ENCODE measurements at regions not wholly inside any gene's neighbourhood (a gene's known extent, or its start where the extent isn't known, plus 50 kb on each side); places are given as distances from the start of the nearest gene placed in this dataset.

- DNase-seq = no peak
Measured at GRCh38 chr6:170160031-170160627, 130.7 kb downstream of the DLL1 start.

DNA sequence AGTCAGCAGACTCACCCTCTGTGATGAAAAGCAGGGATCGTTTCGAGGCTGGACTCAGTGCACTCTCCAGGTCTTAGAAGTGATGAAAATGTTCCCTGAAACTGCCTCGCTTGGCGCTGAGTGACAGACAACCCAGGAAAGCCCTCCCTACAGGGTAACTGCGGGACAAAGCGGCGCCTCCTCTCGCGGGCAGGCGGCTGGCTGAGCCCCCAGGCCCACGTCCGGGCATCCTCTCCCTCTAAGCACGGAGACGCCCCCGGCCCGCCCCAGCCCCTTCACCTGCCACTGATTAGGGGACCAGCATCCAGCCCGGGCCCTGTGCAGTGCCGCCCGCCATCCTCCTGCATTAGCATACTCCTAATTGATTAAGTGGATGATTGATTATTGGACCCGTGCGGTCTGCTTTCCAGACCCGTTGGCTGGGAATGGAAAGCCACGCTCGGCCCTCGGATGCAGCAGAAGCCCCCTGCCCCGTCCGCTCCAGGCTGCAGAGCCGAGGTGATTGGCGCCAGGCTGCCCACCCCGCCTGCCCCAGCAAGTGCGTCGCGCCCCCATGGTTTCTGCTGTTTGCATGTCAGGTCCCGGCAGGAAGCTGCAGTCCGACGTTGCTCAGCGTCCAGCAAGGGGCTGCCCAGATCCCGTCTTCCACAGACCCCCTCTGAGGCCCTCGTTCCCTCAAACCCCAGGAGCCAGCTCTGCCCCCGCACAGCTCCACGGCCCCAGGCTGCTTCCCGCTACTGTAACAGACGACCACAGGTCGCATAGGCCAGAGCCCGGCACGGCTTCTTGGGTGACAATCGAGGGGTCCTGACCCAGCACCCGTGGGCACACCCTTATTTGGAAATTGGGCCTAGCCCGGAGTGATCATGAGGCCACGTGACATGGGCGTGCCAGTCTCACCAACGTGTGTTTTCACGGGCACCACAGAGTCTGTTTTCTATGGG, 131.6 kb downstream of the DLL1 start:
- DNase-seq = no peak

DNA sequence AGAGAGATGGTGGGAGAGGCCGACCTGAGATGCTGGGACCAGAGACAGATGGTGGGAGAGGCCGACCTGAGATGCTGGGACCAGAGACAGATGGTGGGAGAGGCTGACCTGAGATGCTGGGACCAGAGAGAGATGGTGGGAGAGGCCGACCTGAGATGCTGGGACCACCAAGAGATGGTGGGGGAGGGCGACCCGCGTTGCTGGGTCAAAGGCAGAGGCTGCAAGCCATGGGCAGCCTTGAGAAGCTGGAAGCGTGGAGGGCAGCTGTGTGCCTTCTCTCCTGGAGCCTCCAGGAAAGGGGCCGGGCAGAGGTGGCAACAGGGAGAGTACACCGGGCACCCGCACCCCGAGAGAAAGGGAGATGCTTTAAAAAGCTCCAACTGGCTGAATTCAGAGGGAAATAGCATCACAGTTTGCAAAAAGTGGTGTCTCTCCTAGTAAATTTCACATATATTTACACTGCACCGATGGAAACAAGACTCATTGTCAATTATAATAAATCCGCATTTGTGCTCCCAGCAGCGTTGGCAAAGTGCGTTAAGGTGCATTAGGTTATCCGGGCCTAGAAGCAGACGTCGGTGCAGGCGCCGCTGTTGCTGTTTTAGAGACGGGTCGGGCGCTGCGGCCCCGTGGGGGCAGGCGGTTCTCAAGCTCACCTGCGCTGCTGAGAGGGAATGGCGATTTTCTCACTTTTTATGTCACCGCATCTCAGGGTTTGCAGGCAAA, 132.4 kb downstream of the DLL1 start:
- no peak for DNase-seq

- no peak for DNase-seq
Measured at GRCh38 chr6:170157567-170158218, 133.2 kb downstream of the DLL1 start.

- no peak for DNase-seq
Measured at GRCh38 chr6:170156448-170157375, 134.2 kb downstream of the DLL1 start.

DNA sequence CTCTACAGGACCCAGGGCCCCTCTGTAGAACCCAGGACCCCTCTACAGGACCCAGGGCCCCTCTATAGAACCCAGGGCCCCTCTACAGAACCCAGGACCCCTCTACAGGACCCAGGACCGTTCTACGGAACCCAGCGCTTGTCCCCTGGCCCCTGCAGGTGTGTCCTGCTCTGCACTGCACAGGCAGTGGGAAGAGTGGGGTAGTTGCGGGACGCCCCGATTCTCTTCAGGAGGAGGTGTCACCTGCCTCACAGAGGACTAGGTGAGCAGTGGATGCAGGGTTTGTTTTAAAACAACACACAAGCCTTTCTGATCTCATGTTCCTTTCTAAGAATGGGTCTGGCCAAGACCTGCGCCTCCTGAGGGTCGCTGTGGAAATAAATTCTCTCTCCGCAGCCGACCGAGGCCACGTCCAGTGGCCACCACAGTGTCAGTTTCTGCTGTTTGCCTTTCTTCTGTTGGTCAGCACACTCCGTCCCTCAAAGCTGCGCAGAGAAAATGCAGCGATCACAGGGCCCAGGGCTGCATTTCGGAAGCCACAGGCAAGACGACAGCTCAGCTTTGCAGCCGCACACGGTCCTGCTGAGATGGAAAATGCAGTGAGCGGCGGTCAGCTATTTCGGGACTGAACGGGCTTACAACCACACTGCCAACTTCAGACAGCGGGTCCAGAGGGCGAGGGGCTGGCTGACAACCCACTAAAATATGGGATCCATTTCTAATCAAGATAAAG, 135.2 kb downstream of the DLL1 start:
- no peak for DNase-seq

- no peak for DNase-seq
Measured at GRCh38 chr6:170153436-170154319, 137.2 kb downstream of the DLL1 start.

DNA sequence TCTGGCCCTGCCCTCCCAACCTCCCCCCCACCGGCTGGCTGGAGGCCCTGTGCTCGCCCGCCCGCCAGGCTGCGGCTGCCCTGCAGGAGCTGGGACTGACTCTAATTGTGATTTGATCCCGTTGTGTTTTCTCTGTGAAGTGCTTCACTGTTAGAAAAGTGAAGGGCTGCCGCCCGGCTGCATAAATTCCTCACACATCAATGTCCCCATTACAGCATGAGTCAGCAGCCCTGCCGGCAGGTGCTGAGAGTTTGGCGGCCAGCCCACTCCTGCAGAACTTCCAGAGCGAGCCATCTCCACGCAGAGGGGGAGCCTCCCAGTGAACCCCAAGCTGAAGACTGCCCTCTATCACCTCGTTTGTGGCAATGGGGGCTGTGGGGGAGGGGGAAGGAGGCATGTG, 137.9 kb downstream of the DLL1 start:
- no peak for DNase-seq

DNA sequence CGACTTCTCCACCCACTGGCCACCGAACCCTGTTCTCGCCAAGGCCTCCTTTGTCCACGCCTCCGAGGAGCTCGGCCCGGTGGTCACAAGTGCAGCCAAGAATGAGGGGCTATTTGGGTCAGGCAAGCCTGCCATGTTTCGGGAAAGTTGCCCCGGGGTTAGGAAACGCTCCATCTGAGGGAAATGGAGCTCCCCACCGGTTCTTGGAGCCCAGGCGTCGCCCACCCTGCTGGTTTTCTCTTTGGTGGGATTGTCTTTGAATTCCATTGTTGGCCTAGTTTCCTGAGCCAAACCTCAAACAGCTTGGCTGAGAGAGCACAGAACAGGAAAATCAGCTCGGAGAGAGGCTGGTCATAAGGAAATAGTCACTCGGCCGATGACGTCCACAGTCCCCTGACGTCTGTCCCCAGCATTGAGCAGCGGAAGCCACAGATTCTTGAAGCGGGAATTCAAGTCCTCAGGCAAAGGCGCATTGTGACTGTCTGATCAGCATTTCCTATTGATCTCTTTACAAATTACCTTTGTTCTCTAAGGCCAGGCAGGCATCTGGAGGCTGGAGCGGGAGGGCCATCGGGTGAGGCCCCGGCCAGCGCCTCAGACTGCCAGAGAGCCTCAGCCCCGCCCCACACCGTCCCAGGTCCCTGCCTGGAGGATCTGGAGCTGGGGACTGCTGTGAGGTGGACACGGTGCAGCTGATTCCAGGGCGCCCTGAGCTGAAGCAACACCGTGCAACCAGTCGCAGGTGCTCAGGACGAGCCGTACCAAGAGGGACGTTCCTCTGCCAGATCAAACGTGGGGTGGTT, 138.6 kb downstream of the DLL1 start:
- DNase-seq = no peak

DNA sequence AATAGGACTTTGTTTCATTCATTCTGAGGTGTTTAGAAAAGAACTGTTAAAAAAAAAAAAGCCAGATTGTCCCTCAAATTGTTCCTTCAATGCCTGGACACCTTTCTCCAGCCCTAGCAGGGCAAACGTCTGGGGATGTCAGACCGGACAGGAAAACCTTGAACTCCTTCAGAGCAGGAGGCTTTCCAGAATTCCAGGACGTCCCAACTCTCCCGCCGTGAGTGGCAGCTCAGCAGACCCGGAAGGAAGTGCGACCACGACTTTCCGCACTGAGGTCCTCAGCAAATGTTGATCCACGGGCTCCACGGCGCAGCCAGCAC, 139.1 kb downstream of the DLL1 start:
- no peak for DNase-seq

- DNase-seq = no peak
Measured at GRCh38 chr6:170151321-170151771, 139.5 kb downstream of the DLL1 start.

DNA sequence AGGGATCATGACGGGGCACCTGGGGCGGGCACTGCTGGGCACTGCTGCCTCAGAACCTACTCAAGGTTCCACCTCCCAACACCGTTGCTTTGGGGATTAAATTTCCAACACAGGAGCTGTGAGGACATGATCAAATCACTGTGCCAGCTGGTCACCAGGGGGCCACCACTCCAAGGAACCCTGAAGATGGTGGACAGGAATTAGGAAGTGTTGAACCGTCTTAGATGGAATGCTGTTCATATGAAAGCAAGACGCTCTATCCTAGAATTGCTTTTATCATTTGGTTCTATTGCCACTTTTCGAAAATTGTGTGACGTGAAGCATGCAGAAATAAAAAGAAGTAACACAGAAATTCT, 140.3 kb downstream of the DLL1 start:
- DNase-seq = no peak

GRCh38 chr6:170149681-170150589, 140.9 kb downstream of the DLL1 start:
- DNase-seq = no peak

GRCh38 chr6:170148709-170149470, 142.0 kb downstream of the DLL1 start:
- DNase-seq = no peak

DNA sequence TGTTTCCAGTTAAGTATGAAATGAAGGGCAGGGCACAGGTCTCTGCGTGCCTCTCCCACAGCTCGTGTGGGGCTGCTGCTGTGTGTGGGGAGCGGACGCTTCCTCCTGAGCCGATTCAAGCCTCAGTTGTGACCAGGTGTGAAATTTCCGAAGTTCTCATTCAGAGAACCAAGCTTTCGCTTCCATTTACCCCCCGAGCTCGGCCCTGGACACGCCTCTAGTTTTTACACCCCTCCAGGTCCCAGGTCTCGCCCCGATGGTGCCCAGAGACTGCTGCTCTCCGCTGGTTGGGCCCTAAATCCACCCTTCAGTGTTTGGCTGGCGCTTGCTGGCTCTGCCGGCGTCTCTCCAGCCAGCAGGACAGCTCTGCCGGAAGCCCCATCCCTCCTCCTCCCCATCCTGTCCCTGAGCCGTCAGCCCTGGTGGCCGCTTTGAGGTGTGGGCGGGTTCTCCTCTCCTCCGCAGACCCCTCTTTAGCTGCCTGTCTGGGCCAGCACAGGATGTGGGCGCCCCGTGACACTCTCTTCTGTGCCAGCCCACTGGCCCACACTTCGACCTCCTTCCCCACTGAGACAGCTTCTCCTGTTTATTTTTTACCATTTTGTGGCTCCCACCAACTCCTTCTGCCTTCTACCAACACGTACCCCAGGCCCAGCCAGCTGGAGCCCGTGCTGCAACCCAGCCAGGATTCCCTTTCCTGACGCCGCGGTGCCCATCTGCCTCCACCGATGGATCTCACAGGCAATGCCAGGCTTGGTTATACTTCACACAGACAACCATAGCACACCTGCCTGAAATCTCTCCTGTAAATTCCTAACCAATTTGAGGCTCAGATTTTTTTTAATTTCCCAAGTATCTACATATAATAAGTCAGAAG, 142.8 kb downstream of the DLL1 start:
- DNase-seq = peak; percentile 9

- no peak for DNase-seq
Measured at GRCh38 chr6:170147056-170147787, 143.7 kb downstream of the DLL1 start.

Measured in T-helper 9 cell (primary cell).